Gastrocnemius medialis (tissue), 4 donors: ENCODE measurements at regions not wholly inside any gene's neighbourhood (a gene's known extent, or its start where the extent isn't known, plus 50 kb on each side); places are given as distances from the start of the nearest gene placed in this dataset.

Experiments
- CTCF ChIP-seq, 5 experiments: fragments of 450-650 bp in 3 of 5; fragments of 200-600 bp in 2 of 5; sonication (generic) in 2 of 5; IDR thresholded peaks in 4 of 5; conservative IDR thresholded peaks in 1 of 5; 1 replicate in 4 of 5; 2 replicates in 1 of 5; pipeline ENCODE4 v1.5.1; 2016 to 2019; ENCODE audit warnings: antibody characterized with exemption in 5 of 5, mild to moderate bottlenecking in 3 of 5, moderate library complexity in 3 of 5
- POLR2A ChIP-seq, 2 donors: fragments of 450-650 bp; IDR thresholded peaks; one replicate each; pipeline ENCODE4 v1.6.1; 2017; ENCODE audit warnings: antibody characterized with exemption in 2 of 2, mild to moderate bottlenecking in 2 of 2, moderate library complexity in 2 of 2

GRCh38 chr22:48316257-48317250 lies 1511.1 kb downstream of the BRD1 start:
- TF ChIP-seq CTCF (IDR thresholded peaks at IDR 0.05 in 4 of 5, conservative IDR thresholded peaks at IDR 0.05 in 1 of 5) (no peak), POLR2A (IDR thresholded peaks at IDR 0.05) (no peak)
